Glomerular visceral epithelial cell (primary cell): ENCODE measurements at regions not wholly inside any gene's neighbourhood (a gene's known extent, or its start where the extent isn't known, plus 50 kb on each side); places are given as distances from the start of the nearest gene placed in this dataset.

Source experiments
- DNase-seq: peaks from one replicate; pipeline ENCODE4 v3.0.0-alpha.2; 2016; ENCODE audit errors: extremely low spot score

- DNase-seq, result no peak
Observed at GRCh38 chr12:3961591-3961990, 88.4 kb upstream of the PARP11 start.

- peak; percentile 2 for DNase-seq
Observed at GRCh38 chr12:3959799-3960560, 86.8 kb upstream of the PARP11 start.

GRCh38 chr12:3958534-3958933, 85.3 kb upstream of the PARP11 start:
- DNase-seq, result no peak

GRCh38 chr12:3951380-3952135, 78.4 kb upstream of the PARP11 start:
- no peak for DNase-seq

- DNase-seq, result no peak
Observed at GRCh38 chr12:3950714-3951320, 77.6 kb upstream of the PARP11 start.

GRCh38 chr12:3947781-3948180, 74.6 kb upstream of the PARP11 start:
- no peak for DNase-seq

- no peak for DNase-seq
Observed at GRCh38 chr12:3945671-3946070, 72.5 kb upstream of the PARP11 start.

- no peak for DNase-seq
Observed at GRCh38 chr12:3944620-3945019, 71.4 kb upstream of the PARP11 start.

- DNase-seq, result no peak
Observed at GRCh38 chr12:3938042-3938544, 64.9 kb upstream of the PARP11 start.

GRCh38 chr12:3935078-3935477, 61.9 kb upstream of the PARP11 start:
- no peak for DNase-seq

GRCh38 chr12:3933819-3934192, 60.6 kb upstream of the PARP11 start:
- DNase-seq, result no peak

GRCh38 chr12:3933074-3933818, 60.0 kb upstream of the PARP11 start:
- no peak for DNase-seq

- DNase-seq, result no peak
Observed at GRCh38 chr12:3931776-3932175, 58.6 kb upstream of the PARP11 start.

- no peak for DNase-seq
Observed at GRCh38 chr12:3931206-3931605, 58.0 kb upstream of the PARP11 start.

GRCh38 chr12:3929875-3930615, 56.8 kb upstream of the PARP11 start:
- no peak for DNase-seq

GRCh38 chr12:3928538-3929184, 55.5 kb upstream of the PARP11 start:
- no peak for DNase-seq

GRCh38 chr12:3925621-3926020, 52.4 kb upstream of the PARP11 start:
- DNase-seq, result no peak

GRCh38 chr12:3924761-3925160, 51.6 kb upstream of the PARP11 start:
- no peak for DNase-seq

GRCh38 chr12:3923021-3923420, 49.8 kb upstream of the PARP11 start:
- no peak for DNase-seq
